HEK293 (cell line): ENCODE measurements at regions not wholly inside any gene's neighbourhood (a gene's known extent, or its start where the extent isn't known, plus 50 kb on each side); places are given as distances from the start of the nearest gene placed in this dataset.

ENCODE experiments used
- CTCF ChIA-PET: fragments of 350-600 bp; formaldehyde crosslinking; extraction: SDS; loops from one replicate; lab custom pipeline; 2021; ENCODE audit warnings: antibody characterized with exemption; lab: Yijun Ruan, JAX
- POLR2A ChIA-PET: fragments of 300-600 bp; formaldehyde crosslinking; extraction: SDS; loops from one replicate; lab custom pipeline; 2020; ENCODE audit warnings: antibody characterized with exemption, inconsistent platforms; lab: Yijun Ruan, JAX
- H3K27ac ChIP-seq: fragments of 200-500 bp; sonication (Bioruptor generic); 2 replicates; pipeline ENCODE4 v1.5.1; 2014; ENCODE audit warnings: low read depth, low read length, control low read depth, inconsistent platforms; ENCODE audit errors: extremely low read depth
- H3K36me3 ChIP-seq, 2 experiments: fragments of 200-500 bp in 1 of 2; sonication (Bioruptor generic) in 1 of 2; 1 replicate in 1 of 2; 2 replicates in 1 of 2; pipeline ENCODE4 v1.5.1; 2014 to 2017; ENCODE audit warnings: inconsistent platforms in 2 of 2, low read length in 2 of 2; ENCODE audit not compliant: control insufficient read depth in 2 of 2, insufficient read depth in 1 of 2
- H3K4me1 ChIP-seq: fragments of 200-500 bp; sonication (Bioruptor generic); 2 replicates; pipeline ENCODE4 v1.5.1; 2014; ENCODE audit warnings: mild to moderate bottlenecking, low read length, inconsistent platforms; ENCODE audit not compliant: control insufficient read depth, insufficient read depth
- H3K4me3 ChIP-seq: 2 replicates; pipeline ENCODE4 v1.5.1; 2011; ENCODE audit warnings: low read depth, mild to moderate bottlenecking, control low read depth, low read length, moderate library complexity
- H3K9me3 ChIP-seq: fragments of 200-500 bp; sonication (Bioruptor generic); 2 replicates; pipeline ENCODE4 v1.5.1; 2014; ENCODE audit warnings: low read depth, low read length, inconsistent platforms; ENCODE audit not compliant: control insufficient read depth, insufficient read depth
- ATF2 ChIP-seq: fragments of 450-650 bp; formaldehyde crosslinking; IDR thresholded peaks from 2 replicates; pipeline ENCODE4 v1.5.1; 2016; ENCODE audit warnings: missing biosample characterization, missing genetic modification characterization, low read depth
- BCL11B ChIP-seq: fragments of 450-650 bp; formaldehyde crosslinking; IDR thresholded peaks from 2 replicates; pipeline ENCODE4 v1.5.1; 2016; ENCODE audit warnings: low read depth, missing biosample characterization, missing genetic modification characterization
- CTCF ChIP-seq: fragments of 450-650 bp; formaldehyde crosslinking; IDR thresholded peaks from 2 replicates; pipeline ENCODE4 v1.5.1; 2016; ENCODE audit warnings: missing biosample characterization, missing genetic modification characterization
- GLI4 ChIP-seq: fragments of 450-650 bp; formaldehyde crosslinking; IDR thresholded peaks from 2 replicates; pipeline ENCODE4 v1.5.1; 2016; ENCODE audit warnings: missing biosample characterization, missing genetic modification characterization
- GLIS1 ChIP-seq: fragments of 450-650 bp; formaldehyde crosslinking; IDR thresholded peaks from 2 replicates; pipeline ENCODE4 v1.5.1; 2016; ENCODE audit warnings: missing biosample characterization, missing genetic modification characterization
- HOXC10 ChIP-seq: sonication (generic); formaldehyde crosslinking; IDR thresholded peaks from 2 replicates; pipeline ENCODE4 v1.8.1; 2023; ENCODE audit warnings: mild to moderate bottlenecking, missing genetic modification reagents
- PRDM1 ChIP-seq: fragments of 450-650 bp; formaldehyde crosslinking; IDR thresholded peaks from 2 replicates; pipeline ENCODE4; 2016; ENCODE audit warnings: missing biosample characterization, missing genetic modification characterization
- PRDM10 ChIP-seq: fragments of 450-650 bp; formaldehyde crosslinking; IDR thresholded peaks from 2 replicates; pipeline ENCODE4 v1.5.1; 2016; ENCODE audit warnings: missing biosample characterization, missing genetic modification characterization
- SCRT2 ChIP-seq: fragments of 450-650 bp; formaldehyde crosslinking; IDR thresholded peaks from 2 replicates; pipeline ENCODE4 v1.5.1; 2016; ENCODE audit warnings: missing biosample characterization, missing genetic modification characterization
- YY2 ChIP-seq: fragments of 450-650 bp; formaldehyde crosslinking; IDR thresholded peaks from 2 replicates; pipeline ENCODE4 v1.5.1; 2016; ENCODE audit warnings: missing biosample characterization, missing genetic modification characterization
- ZFHX2 ChIP-seq: fragments of 450-650 bp; formaldehyde crosslinking; conservative IDR thresholded peaks from 2 replicates; pipeline ENCODE4 v1.5.1; 2016; ENCODE audit warnings: missing biosample characterization, missing genetic modification characterization
- ZNF121 ChIP-seq: fragments of 450-650 bp; formaldehyde crosslinking; IDR thresholded peaks from 2 replicates; pipeline ENCODE4 v1.5.1; 2016; ENCODE audit warnings: missing biosample characterization, missing genetic modification characterization
- ZNF140 ChIP-seq: fragments of 450-650 bp; formaldehyde crosslinking; IDR thresholded peaks from 2 replicates; pipeline ENCODE4 v1.5.1; 2016; ENCODE audit warnings: missing biosample characterization, missing genetic modification characterization
- ZNF2 ChIP-seq: fragments of 450-650 bp; formaldehyde crosslinking; IDR thresholded peaks from 2 replicates; pipeline ENCODE4 v1.5.1; 2016; ENCODE audit warnings: missing biosample characterization, missing genetic modification characterization
- ZNF292 ChIP-seq: fragments of 450-650 bp; formaldehyde crosslinking; IDR thresholded peaks from 2 replicates; pipeline ENCODE4 v1.5.1; 2016; ENCODE audit warnings: low read depth, missing biosample characterization, missing genetic modification characterization, borderline replicate concordance
- ZNF362 ChIP-seq: fragments of 450-650 bp; formaldehyde crosslinking; IDR thresholded peaks from 2 replicates; pipeline ENCODE4 v1.5.1; 2016; ENCODE audit warnings: missing biosample characterization, missing genetic modification characterization
- ZNF416 ChIP-seq: fragments of 450-650 bp; formaldehyde crosslinking; IDR thresholded peaks from 2 replicates; pipeline ENCODE4 v1.5.1; 2016; ENCODE audit warnings: missing biosample characterization, missing genetic modification characterization
- ZNF433 ChIP-seq: fragments of 450-650 bp; formaldehyde crosslinking; IDR thresholded peaks from 2 replicates; pipeline ENCODE4 v1.5.1; 2016; ENCODE audit warnings: missing biosample characterization, missing genetic modification characterization, low read depth
- ZNF488 ChIP-seq: fragments of 450-650 bp; formaldehyde crosslinking; IDR thresholded peaks from 2 replicates; pipeline ENCODE4 v1.5.1; 2016; ENCODE audit warnings: missing biosample characterization, missing genetic modification characterization
- ZNF529 ChIP-seq: fragments of 450-650 bp; formaldehyde crosslinking; IDR thresholded peaks from 2 replicates; pipeline ENCODE4 v1.5.1; 2017; ENCODE audit warnings: missing genetic modification characterization, missing biosample characterization; ENCODE audit not compliant: insufficient replicate concordance
- ZNF549 ChIP-seq: fragments of 450-650 bp; IDR thresholded peaks from 2 replicates; pipeline ENCODE4 v1.5.1; 2018; ENCODE audit warnings: missing biosample characterization, missing genetic modification characterization, mild to moderate bottlenecking, inconsistent platforms, moderate library complexity
- ZNF621 ChIP-seq: fragments of 450-650 bp; formaldehyde crosslinking; IDR thresholded peaks from 2 replicates; pipeline ENCODE4 v1.5.1; 2017; ENCODE audit warnings: missing biosample characterization, missing genetic modification characterization
- ZNF707 ChIP-seq: fragments of 450-650 bp; formaldehyde crosslinking; IDR thresholded peaks from 2 replicates; pipeline ENCODE4 v1.5.1; 2016; ENCODE audit warnings: missing biosample characterization, missing genetic modification characterization
- ZNF76 ChIP-seq: fragments of 450-650 bp; formaldehyde crosslinking; IDR thresholded peaks from 2 replicates; pipeline ENCODE4; 2016; ENCODE audit warnings: low read depth, missing biosample characterization, missing genetic modification characterization, borderline replicate concordance
- ZNF785 ChIP-seq: fragments of 450-650 bp; formaldehyde crosslinking; IDR thresholded peaks from 2 replicates; pipeline ENCODE4 v1.5.1; 2016; ENCODE audit warnings: missing biosample characterization, missing genetic modification characterization
- ZNF830 ChIP-seq: fragments of 450-650 bp; IDR thresholded peaks from 2 replicates; pipeline ENCODE4 v1.5.0; 2018; ENCODE audit warnings: missing biosample characterization, missing genetic modification characterization, low read depth, mild to moderate bottlenecking, moderate library complexity

- POLR2A ChIA-PET: no interaction called here
Observed at GRCh38 chr1:30637183-30637980, 86.0 kb downstream of the MATN1 start.

GRCh38 chr1:30636621-30637020 lies 86.8 kb downstream of the MATN1 start:
- TF ChIP-seq ZFHX2 (tag by site-specific recombination) (no peak), ZNF433 (tag by site-specific recombination) (no peak), ZNF549 (no peak), ATF2 (tag by site-specific recombination) (no peak), ZNF488 (tag by site-specific recombination) (no peak), ZNF785 (no peak), GLIS1 (tag by site-specific recombination) (no peak), BCL11B (no peak), ZNF707 (no peak), ZNF529 (tag by site-specific recombination) (no peak)
- ChIA-PET CTCF (no interaction called here), POLR2A (no interaction called here)
- Histone ChIP-seq H3K4me1 (no peaks in the 10 kb centered on the region), H3K27ac (no peak overlapping the region), H3K4me3 (no peak overlapping the region), H3K36me3 (no peaks in the 10 kb centered on the region), H3K9me3 (no peaks in the 10 kb centered on the region)

More at GRCh38 chr1:30637183-30637980, 86.0 kb downstream of the MATN1 start:
- H3K4me3 ChIP-seq: no peak overlapping the region
- H3K9me3 ChIP-seq: no peaks in the 10 kb centered on the region
- H3K4me1 ChIP-seq: no peaks in the 10 kb centered on the region
- no peaks in the 10 kb centered on the region for H3K36me3 ChIP-seq
- CTCF ChIA-PET: no interaction called here
- TF ChIP-seq PRDM1 (no peak), HOXC10 (CRISPR knock-in tag) (no peak), ZNF2 (no peak), ZNF76 (tag by site-specific recombination) (no peak), ZNF416 (tag by site-specific recombination) (no peak), ZNF292 (tag by site-specific recombination) (no peak), ZNF121 (no peak), YY2 (tag by site-specific recombination) (no peak), ZNF362 (no peak), ZNF621 (tag by site-specific recombination) (no peak), CTCF (tag by site-specific recombination) (no peak), ZNF830 (tag by site-specific recombination) (no peak), SCRT2 (tag by site-specific recombination) (no peak), ZNF140 (tag by site-specific recombination) (no peak), GLI4 (no peak), PRDM10 (tag by site-specific recombination) (no peak)
- H3K27ac ChIP-seq: no peak overlapping the region
